Central memory CD4-positive, alpha-beta T cell (primary cell): ENCODE measurements at regions not wholly inside any gene's neighbourhood (a gene's known extent, or its start where the extent isn't known, plus 50 kb on each side); places are given as distances from the start of the nearest gene placed in this dataset.
A peak's percentile ranks its signal among the peaks of the same experiment; 100 is the strongest.

Source experiments
- DNase-seq: peaks from one replicate; pipeline ENCODE4 v3.0.0; 2022

DNA sequence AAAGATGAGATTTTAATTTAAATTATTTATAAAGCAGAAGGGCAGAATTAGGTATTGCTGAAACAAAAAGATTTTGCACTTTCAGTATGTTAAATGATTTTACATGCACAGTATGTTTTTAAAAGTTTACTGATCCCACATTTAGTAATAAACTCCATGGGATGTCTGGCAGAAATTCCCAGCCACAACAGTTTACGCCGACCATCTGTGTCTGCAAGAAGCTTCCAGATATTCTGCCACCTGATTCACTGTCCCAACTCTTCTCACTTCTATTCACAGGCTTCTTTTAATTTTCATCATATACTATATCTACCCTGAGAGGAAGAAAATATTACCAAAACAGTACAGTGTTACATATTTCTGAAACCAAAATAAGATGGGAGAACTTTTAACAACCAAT, 115.8 kb upstream of the IQCM start:
- DNase-seq, result no peak

DNA sequence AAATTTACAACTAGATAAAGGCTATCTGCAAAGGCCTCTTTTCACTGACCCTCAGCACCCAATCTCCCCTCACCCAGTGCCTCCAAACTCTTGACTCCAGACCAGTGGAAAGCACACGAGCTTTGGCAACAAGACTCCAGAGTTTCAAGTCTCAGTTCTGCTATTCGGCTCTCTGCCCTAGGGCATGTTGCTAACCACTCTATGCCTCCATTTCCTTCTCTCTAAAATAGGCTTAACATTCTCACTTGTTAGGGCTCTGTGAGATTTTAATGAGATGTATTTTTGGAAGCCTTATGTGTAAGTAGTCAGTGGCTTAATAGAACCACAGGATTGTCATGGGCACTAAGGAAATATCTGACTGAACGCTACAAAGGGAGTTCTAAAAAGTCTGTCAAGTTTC, 116.5 kb upstream of the IQCM start:
- DNase-seq, result no peak

DNA sequence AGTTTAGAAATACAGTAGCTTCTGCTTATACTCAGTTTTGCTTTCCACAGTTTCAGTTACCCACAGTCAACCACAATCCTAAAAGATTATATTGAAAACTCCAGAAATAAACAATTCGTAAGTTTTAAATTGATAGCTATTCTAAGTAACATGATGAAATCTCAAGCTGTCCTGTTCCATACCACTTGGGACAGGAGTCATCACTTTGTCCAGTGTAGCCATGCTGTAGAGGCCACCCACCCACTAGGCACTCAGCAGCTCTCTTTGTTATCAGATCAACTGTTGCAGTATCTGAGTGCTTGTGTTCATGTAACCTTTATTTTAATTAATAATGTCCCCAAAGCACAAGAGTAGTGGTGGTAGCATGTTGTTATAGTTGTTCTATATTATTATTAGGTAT, 117.5 kb upstream of the IQCM start:
- no peak for DNase-seq

DNA sequence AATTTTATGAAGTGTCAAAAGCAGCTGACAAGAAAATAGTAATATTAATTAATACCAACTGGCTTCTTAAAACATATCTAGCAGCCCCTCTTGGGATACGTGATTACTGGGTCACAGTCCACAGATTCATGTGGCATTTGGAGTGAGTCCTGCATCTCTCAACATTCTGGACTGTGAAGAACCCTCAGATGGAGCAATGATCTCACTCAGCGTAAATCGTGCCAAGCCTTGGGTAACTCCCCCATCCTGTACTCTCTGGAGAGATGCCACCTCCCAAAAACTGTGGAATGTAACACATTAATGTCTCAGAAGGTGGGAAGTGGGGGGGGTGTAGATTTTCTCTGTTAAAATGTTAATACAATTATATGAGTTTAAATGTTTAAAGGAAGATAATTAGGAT, 118.2 kb upstream of the IQCM start:
- DNase-seq, result no peak

DNA sequence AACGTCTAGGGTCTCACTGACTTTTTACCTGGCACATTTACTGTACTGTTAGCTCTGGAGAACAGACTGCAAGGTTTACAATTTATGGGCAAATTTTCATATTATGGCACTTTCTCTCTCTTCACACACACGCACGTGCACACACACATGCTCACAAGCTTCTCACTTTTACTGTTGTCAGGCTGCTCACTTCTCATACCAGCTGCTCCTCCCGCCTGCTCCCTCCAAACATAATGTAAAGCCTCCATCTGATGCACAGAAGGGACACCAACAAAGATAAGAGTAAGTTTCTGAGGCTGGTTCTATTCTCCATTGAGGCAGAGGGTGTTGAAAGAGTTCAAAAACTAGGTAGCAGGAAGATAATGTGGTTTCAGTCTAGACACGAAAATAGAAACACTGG, 128.9 kb upstream of the DCLK2 start:
- DNase-seq, result no peak

DNA sequence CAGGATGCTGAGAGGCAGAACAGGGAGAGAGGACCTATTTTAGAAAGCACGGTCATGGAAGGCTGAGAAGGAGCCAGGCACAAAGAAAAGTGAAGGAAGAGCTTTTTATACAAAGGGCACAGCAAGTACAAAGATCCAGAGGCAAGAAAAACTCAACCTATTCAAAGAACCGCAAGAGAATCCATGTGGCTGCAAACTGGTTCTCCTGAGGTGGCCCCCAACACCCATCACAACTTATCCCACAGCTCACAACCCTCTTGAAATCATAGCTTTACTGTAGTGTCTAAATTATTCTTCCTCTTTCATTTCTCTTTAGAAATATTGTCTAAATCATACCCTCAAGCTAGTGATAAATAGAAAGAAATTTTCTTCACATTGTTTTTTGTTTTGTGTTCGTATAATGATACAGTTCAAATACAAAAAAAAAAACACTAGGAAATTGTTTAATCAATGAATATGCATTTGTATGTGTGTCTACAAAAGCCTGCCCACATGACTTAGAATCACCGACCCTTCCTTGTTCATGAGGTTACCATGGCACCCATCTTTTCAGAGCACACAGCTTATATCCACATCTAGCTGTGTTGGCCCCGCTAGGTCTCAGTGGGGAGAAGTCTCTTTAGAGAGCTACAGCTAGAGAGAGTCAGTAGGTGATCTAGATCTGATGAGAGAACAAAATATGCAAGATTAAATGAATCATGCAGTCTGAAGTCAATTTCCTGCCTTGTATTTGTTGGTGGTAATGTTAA, 126.9 kb upstream of the DCLK2 start:
- no peak for DNase-seq

DNA sequence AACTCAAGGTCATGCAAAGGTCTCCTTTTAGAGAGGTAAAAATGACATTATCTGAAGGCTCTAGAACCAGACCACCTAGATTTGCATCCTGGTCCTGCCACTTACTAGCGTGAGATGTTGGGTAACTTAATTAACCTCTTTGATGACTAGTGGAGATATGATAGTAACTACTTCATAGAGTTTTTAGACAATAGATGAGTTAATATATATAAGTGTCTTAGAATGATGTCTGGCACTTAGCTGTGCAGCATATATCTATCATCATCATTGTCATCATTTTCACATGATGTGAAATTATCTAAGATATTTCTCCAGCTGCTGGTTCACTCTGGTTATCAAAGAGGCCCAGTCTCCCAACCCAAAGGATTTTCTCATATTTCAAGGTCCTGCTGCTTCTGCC, 126.1 kb upstream of the DCLK2 start:
- no peak for DNase-seq

DNA sequence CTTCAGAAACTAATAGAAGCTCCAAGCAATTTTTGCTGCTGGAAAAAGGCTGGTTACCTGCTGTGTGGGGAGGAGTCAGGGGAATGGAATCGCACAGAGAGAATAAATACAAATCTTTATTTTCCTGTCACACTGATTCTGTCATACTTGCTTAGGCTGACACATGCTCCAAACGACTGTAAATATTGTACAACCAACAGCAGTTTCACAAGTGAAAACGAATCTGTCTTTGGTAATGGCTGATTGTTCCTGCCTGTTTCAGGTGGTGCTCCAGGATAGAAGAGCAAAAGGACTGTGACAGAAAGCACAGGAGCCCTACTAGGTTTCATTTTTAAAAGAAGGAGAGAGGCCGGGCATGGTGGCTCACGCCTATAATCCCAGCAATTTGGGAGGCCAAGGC, 125.5 kb upstream of the DCLK2 start:
- no peak for DNase-seq

DNA sequence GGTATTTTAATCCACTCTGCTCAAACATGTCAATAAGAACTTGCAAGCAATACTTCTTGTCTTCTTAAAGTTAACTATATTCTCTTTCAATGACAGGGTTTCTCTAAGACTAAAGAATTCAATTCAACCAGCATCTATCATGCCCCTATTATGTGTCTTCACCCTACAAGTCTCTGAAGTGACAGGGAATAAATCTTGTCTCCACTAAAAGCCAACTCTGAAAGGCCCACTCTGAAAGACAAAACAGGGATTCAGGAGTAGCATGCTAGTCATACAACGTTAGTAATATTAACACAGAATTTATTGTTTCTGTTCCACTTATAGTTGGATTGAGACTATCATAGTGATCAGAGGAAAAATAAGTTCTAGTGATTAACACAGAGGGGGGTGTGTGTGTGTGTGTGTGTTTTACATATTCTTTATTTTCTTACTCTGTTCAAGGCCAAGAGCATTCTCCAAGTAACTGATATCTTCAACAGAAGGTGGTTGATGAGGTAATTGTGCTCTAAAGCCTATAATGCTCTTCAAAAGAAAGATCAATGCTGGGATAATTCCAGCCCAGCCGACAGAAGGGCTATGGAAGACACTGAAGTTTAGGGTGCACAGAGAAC, 122.4 kb upstream of the DCLK2 start:
- DNase-seq, result no peak

DNA sequence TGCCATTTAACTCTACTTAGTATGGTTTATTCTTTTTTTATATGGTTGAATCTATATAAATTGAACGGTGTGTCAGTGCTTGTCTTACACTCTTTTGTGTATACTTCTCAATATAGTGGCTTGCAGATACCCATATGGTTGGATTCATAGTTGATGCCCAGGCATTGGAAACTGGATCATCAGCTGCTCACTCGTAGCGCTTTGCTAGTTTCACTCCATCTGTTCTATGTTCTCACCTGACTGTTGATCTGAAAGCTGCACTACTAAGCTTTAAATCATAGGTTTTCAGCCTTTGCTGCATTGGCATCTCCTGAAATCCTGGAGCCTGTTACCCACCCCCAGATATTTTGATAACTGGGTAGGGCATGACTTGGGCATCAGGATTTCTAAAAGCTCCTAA, 121.6 kb upstream of the DCLK2 start:
- DNase-seq, result no peak

DNA sequence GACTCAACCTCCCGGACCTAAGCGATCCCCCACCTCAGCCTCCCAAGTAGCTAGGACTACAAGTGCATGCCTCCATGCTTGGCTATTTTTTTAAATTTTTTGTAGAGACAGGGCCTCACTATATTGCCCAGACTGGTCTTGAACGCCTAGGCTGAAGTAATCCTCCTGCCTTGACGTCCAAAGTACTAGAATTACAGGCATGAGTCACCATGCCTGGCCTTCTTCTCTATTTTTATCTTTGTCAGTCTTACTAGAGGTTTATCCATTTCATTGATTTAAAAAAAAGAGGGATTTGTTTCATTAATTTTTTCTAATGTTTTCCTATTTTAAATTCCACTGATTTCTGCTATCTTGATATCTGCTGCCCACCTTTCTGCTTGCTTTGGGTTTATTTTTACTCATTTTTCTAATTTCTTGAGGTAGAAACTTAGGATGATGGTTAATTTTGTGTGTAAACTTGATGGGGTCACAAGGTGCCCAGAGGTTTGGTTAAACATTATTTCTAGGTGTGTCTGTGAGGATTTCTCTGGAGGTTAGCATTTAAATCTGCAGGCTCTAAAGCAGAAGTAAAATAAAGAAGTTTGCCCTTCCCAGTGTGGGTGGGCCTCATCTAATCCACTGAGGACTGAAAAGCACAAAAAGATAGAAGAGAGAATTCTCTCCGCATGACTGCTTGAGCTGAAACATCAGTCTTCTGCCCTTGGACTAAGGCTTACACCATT, 116.2 kb upstream of the DCLK2 start:
- no peak for DNase-seq

DNA sequence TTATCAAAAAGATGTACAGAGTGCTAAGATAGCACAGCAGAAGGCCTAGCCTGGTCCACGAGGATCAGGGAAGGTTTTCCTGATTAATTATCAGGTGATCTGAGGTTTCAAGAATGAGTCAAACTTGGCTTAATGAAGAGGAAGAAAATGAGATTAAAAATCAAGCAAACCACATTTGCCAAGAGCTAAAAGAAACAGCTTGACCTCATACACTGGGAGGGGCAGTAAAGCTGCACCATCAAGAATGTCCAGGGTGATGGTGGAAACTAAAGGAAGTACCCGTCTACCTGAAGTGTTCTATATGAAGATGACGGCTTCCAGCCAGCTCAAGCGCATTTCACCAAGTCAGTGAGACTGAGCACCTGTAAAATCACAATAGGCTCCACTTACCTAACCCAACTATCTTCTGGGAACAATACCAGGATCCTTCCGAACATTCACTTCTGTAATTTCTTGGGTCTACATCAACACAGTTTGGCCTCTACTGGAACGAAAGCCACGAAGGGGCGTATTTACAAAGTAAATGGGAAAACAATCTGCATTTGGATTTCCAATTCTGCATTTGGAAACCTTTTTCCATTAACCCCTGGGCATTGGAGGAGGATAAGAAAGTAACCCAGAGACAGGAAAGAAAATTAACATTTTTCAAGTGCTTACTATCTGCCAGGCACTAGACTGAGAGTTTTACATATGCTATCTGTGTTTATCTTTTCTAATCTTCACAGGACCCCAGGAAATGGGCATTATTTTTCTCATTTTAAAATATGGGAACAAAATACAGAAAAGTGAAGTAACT, 114.0 kb upstream of the DCLK2 start:
- no peak for DNase-seq

DNA sequence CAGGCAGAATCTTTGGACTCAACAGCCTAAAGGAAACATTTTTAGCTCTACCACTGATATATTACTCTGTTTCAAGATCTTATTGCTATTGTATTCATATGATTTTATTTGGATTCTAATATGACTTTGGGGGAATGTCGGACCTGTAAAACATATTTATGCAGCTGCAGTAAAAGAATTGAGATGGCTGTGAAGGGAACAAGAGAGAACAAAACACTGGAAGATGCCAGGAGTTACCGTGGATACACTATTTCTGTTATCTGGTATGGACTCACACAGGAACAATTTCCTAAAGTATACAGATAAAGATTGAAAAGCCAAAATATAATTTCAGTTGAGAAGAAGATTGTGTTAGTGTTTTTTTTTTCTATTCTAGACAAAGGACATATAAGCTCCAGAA, 113.0 kb upstream of the DCLK2 start:
- DNase-seq, result no peak

DNA sequence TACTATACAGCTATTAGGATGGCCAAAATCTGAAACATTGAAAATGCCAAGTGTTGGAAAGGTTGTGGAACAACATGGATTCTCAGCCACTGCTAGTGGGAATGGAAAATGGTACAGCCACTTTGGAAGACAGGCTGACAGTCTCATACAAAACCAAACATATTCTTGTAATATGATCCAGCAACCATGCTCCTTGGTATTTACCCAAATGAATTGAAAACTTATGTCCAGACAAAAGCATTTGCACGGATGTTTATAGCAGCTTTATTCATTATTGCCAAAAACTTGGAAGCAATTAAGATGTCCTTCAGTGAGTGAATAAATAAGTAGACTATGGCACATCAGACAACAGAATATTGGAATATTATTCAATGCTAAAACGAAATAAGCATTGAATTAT, 105.8 kb upstream of the DCLK2 start:
- no peak for DNase-seq

DNA sequence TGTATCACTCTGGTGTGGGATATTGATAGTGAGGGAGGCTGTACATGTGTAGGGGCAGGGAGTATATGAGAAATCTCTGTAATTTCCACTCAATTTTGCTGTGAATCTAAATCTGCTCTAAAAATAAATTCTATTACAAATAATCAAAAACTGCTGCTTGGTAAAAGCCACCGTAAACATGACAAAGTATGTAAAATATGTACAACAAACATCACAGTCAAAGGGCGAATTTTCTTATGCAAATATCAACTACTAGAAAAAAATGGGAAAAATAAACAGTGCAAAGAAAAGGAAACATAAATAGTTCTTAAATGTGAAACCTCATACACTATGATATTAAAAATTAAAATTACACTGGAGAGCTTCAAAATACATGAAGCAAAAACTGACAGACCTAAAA, 105.1 kb upstream of the DCLK2 start:
- no peak for DNase-seq

DNA sequence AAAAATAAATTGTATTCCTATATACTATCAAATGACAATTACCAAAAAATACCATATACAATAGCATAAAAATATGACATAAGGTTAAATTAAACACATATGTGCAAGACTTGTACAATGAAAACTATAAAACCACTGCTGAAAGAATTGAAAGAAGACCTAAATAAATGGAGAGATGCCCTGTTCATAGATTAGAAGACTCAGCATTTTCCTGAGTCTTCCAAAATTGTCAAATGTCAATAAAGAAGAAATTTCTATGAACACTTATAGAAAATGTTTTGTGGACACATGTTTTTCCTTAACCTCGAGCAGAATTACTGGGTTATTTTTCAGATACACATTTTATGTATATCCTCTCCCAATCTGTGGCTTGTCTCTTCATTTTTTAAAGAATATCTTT, 103.1 kb upstream of the DCLK2 start:
- no peak for DNase-seq

DNA sequence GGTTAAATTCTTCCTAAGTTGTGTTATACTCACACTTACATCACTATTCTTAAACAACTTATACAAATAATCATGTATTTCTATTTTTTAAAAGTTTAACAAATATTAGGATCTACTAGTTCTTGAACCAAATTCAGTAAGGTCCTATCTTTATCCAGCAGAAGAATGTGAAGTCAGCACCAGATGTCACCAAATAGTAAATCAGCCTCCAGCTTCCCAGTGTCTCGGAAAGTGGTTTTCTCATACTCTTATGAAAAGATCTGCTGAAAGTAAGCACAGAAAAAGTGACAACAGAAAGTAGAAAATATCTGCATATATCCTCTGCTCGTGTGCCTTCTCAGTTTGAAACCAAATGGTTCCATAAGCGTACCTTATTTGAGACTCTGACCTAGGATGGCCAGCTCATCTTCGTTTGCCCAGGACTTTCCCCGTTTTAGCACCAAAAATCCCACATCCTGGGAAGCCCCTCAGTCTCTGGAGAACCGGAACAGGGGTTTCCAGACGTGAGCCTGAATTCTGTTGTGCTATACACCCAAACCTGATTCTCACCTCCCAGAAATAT, 98.0 kb upstream of the DCLK2 start:
- no peak for DNase-seq

DNA sequence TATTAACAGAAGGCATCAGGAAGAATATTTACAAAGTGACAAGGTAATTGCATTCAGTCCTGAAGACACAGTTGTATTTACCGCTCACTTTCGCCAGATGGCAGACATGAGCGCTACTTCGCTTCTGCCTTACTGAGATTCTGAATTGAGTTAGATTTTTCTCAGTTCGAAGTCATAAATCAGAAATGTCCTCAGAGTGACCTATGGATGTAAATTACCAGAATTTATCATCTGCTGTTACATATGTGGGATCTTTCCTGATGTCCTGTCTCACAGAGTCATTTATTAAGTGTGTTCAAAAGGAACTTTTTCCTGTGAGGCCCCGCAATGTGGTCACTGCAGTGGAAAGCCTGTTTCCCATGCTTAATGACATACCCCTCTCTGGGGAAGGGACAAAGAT, 97.3 kb upstream of the DCLK2 start:
- peak; percentile 3 for DNase-seq

DNA sequence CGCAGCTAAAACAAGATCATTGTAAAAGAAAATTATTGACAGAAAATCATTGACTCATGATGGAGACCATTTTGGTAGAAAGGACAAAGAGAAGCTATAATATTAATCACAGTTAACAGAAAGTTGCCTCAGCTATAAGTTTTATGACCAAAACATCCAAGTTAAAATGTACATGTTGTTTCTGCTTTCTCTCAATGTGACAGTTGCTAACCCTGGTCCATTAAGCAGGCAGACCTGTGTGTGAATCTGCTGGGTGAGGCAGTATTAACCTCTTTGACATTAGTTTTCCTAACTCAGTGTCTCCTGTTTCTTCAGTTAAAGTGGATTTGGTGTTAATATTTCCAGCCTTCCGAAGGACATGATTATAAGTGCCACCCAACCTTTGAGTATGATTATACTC, 94.8 kb upstream of the DCLK2 start:
- DNase-seq, result no peak

DNA sequence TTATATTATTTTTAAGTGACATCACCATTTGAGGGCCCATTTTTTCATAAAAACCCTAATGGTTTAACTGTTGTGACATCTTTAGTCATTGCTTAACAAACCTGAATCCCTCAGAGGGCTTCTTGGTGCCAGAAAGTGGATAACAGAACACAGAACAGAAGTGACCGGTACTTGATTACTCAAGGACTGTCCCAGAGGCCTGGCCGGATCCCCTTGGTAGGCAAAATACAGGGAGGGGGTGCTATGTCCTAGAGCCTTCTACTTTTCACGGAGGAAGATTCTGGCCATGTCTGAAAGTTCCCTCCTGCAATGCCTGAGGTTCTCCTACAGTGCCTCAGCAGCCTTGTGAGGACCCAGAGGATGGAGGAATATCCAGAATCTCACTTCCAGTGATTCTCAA, 94.3 kb upstream of the DCLK2 start:
- DNase-seq, result no peak

DNA sequence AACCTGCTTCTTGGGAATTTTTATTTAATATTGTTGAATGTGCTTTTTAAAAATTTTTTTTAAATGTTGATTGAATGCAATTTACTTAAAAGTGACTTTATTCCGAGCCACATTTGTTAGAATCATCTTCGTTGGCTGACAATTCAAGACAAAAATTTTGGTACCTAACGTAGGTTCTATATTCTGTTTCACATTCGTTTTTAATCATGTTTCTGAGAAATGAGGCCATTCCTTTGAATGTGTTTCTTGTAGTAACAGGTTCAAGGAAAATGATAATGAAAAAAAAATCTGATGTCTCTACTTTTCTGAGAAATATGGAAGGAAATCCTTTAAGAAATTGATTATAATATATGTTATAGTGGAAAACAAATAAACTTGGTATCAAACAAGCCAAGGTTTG, 92.3 kb upstream of the DCLK2 start:
- no peak for DNase-seq

DNA sequence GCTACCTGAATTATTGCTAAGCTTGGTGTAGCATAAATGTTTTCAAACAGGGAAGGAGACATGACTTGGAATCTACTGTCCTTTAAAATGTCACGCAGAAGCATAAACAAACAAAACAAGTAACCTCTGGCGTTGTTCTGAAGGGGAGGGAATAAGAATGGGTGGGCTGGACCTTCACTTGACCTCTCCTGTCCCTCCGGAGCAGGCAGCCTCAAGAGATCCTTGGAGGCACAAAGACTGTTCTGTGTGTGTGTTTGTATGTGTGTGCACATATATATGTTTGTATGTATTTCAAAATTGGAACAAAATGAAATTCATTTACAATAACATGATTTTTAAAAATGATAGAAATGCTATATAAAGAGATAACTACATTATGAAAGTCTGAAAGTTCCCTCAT, 91.3 kb upstream of the DCLK2 start:
- no peak for DNase-seq
